CD4-positive, alpha-beta T cell treated with Interleukin-17A for 4 hours (primary cell): ENCODE measurements at regions not wholly inside any gene's neighbourhood (a gene's known extent, or its start where the extent isn't known, plus 50 kb on each side); places are given as distances from the start of the nearest gene placed in this dataset.

Experiments used
- DNase-seq: peaks from one replicate; pipeline ENCODE4 v3.0.0-alpha.2; 2020; ENCODE audit warnings: mixed read lengths

DNA sequence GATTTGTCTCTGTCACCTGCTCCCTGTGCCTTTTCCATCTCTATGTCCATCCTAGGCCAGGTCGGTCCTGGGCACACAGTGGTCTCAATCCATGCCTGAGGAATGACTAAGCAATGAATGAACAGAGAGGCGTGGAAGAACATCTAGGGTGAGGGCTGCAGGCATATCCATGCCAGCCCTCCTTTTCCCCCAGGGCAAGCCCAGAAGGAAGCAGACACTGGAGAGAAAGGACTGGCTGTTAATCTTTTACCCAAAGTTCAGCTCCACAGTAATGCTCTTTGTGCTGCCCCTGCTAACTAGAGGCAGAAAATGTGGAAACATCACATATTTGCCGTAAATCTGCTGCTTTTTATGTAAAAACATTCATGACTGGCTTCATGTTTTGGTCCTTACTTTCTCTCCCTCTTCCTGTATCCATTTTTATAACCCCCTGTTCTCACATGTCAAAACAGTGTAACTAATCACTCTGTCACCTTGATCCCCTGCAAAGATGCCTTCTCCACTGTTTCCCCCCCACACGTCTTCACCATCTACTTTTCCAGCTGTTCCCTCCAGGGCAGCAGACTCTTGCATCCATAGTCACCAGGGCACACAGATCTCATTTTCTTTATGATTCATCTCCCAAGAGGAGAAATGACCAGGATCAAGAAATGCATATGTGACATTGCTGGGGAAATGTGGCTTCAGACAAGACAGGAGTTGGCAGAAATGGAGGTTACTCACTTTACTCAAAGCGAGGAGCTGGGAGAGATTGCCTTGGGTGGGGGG is 166.4 kb upstream of the PROX1 start:
- no peak for DNase-seq

GRCh38 chr1:213821943-213822334 is 165.8 kb upstream of the PROX1 start:
- no peak for DNase-seq

- DNase-seq: no peak
Measured at GRCh38 chr1:213826891-213827290, 160.9 kb upstream of the PROX1 start.

GRCh38 chr1:213828867-213829266 is 158.9 kb upstream of the PROX1 start:
- DNase-seq: no peak

DNA sequence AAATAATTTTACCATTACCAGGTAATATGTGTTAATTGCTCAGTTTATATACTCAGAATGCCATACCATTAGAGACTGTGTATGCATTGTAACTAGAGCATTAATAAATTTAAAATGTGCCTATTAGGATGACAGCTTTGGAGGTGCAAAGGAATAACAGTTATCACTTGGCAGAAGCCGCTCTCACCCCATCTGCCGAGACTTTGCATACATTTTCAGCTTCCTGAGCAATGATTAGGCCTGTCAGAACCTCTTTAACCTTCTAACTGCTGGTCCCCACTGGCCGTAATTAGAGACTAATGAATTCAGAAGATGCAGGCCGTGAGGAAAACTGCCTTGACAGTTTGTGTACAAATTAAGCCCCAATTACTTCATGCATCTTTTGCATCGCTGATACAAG is 158.0 kb upstream of the PROX1 start:
- DNase-seq: no peak

DNA sequence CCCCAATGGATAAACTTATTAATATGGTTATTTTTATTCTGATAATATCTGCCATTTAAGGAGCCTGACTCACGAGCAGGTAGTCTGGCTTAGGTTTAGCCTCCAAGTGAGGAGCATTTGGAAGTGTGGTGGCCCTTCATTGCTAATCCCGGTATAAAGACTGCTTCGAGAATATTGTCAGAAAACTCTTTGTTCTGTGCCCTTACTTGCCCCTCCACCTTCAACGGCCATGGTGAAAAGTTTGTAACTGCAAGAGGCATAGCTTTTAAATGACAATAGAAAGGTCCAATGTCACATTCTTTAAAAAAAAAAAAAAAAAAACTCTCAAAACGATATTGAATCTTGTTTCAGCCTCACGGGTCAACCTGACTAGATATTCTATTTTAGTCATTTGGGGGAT is 157.4 kb upstream of the PROX1 start:
- DNase-seq: no peak

DNA sequence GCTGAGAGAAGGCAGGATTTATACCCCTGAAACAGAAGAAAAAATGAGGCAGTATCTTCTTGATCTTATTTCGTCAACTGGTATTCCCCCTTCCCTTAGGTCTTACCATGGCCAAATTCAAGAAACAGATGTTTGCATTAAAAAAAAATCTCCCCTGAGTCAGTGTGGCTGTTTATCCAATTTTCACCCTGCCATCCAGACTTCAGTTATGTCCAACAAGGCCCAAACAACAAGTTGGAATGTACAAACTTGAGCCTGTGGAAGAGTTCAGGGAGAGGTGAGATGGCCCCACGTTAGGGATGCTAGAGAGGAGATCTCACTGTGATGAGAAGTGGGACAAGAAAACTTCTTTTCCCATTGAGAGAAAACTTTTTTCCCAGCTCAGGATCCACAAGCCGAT is 147.2 kb upstream of the PROX1 start:
- no peak for DNase-seq

- no peak for DNase-seq
Measured at GRCh38 chr1:213844632-213845031, 143.1 kb upstream of the PROX1 start.

GRCh38 chr1:213852107-213852506 is 135.7 kb upstream of the PROX1 start:
- DNase-seq: peak; percentile 30

- DNase-seq: no peak
Measured at GRCh38 chr1:213858581-213858980, 129.2 kb upstream of the PROX1 start.

DNA sequence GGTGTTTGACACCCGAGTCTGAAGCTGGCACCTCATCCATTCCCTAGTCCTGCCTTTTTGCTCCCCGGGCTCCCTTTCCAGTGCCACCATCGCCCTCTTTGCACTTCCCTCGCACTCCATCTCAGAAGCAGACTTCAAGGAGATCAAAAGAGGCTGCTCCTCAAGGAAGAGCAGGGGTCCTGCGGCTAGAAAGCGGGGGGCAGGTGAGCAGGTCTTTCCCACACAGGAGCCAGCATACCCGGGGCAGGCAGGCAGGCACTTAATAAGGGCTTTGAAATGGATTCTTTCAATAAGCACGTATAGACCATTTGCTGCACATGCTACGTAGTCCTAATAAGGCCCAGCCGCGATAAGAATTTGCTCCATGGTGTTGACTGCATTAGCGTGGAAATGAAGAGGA is 125.9 kb upstream of the PROX1 start:
- no peak for DNase-seq

- no peak for DNase-seq
Measured at GRCh38 chr1:213864091-213864490, 123.7 kb upstream of the PROX1 start.

DNA sequence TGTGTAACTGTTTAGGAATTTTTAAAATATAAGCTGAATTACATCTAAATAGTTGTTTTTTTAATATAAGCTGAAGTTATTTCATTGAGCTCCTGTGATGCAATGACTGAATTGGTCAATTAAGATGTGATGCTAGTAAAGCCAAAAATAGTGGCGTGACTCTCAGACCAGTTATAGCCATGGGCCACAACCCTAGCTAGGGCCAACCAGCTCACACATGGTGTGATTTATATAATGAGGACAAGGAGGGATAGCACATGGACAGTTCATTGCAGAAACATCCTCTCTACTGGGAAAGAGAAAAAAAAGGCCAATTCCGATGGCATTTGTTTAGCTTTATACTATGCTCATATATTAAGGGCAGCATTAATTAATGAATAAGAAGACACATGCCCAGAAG is 119.3 kb upstream of the PROX1 start:
- no peak for DNase-seq

GRCh38 chr1:213871179-213871578 is 116.6 kb upstream of the PROX1 start:
- peak; percentile 9 for DNase-seq

DNA sequence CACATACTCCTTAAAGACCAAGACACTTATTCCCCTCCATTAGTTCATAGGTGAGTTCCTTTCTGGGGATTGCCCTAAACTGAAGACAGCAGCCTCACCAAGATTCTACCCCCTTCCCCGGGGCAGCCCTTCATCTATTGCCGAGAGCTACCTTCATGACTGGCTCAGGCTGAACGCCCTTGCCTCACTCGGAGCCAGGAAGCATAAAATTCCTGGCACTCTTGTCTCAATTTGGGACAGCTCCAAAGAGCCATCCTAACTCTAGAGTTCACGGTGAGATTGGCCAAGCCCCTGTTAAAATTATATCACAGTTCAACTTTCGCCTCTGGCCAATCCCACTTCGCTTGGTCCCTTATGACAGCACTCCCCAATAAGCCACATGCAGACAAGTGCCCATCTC is 113.0 kb upstream of the PROX1 start:
- no peak for DNase-seq

- DNase-seq: peak; percentile 17
Measured at GRCh38 chr1:213876531-213876930, 111.2 kb upstream of the PROX1 start.

DNA sequence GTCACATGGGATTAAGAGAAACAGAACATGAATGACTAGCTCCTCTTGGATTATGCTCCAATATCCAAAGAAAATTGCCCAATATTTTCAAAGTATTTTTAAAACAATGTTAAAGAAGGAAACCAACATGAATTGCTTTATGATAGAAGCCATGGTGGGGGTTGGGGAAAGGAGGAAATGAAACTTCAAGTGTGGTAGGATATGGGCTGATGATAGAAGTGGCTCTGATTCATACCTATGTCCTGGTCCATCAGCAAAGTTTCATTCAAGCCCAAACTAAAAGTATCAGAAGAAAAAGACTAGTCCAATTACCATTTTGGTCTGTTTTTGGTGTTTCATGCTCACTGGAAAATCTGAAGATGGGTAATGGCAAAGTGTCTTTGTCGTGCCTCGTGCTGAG is 104.2 kb upstream of the PROX1 start:
- DNase-seq: no peak

GRCh38 chr1:213884402-213884801 is 103.4 kb upstream of the PROX1 start:
- no peak for DNase-seq

GRCh38 chr1:213884942-213885341 is 102.8 kb upstream of the PROX1 start:
- DNase-seq: no peak

DNA sequence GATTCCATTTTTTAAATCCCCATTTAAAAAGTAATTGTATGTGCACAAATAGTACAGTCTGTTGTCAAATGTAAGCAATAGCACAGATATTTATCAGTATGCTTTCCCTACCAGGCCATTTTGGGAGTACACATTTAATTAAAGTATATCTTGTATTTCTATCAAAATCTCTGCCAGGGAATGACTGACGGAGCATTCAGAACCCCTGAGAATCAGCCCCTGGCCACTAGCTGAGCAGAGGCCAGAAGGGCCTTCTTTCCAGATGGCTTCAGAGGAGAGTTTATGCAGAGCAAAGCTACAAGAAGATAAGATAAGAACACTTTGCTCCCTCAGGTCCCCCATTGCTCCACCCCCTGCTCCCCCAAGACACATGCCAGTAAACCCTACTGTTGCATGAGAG is 99.9 kb upstream of the PROX1 start:
- DNase-seq: no peak

- no peak for DNase-seq
Measured at GRCh38 chr1:213891989-213892902, 95.5 kb upstream of the PROX1 start.

- no peak for DNase-seq
Measured at GRCh38 chr1:213898684-213899083, 89.1 kb upstream of the PROX1 start.

GRCh38 chr1:213899413-213899812 is 88.4 kb upstream of the PROX1 start:
- DNase-seq: no peak

GRCh38 chr1:213905344-213905743 is 82.4 kb upstream of the PROX1 start:
- DNase-seq: no peak
